Vagina (tissue), 2 donors: ENCODE measurements at regions not wholly inside any gene's neighbourhood (a gene's known extent, or its start where the extent isn't known, plus 50 kb on each side); places are given as distances from the start of the nearest gene placed in this dataset.

ENCODE experiments used
- DNase-seq, 2 donors: peaks; one replicate each; pipeline ENCODE4 v3.0.0-alpha.2; 2017; ENCODE audit errors: extremely low spot score in 2 of 2
- H3K27ac ChIP-seq: fragments of 200-600 bp; sonication (generic); one replicate; pipeline ENCODE4 v1.5.1; 2019
- H3K27me3 ChIP-seq: fragments of 200-600 bp; sonication (generic); one replicate; pipeline ENCODE4 v1.5.1; 2019
- H3K36me3 ChIP-seq, 2 donors: fragments of 200-600 bp; sonication (generic); one replicate each; pipeline ENCODE4 v1.5.1; 2017 to 2019
- H3K4me1 ChIP-seq: fragments of 200-600 bp; sonication (generic); one replicate; pipeline ENCODE4 v1.5.1; 2019
- H3K4me3 ChIP-seq, 2 donors: fragments of 200-600 bp; sonication (generic); 1 replicate in 1 of 2; 2 replicates in 1 of 2; pipeline ENCODE4 v1.5.1; 2016 to 2019
- H3K9me3 ChIP-seq: fragments of 200-600 bp; sonication (generic); one replicate; pipeline ENCODE4 v1.5.1; 2019
- POLR2A ChIP-seq, 2 donors: fragments of 450-650 bp; IDR thresholded peaks; one replicate each; pipeline ENCODE4 v1.6.1; 2017; ENCODE audit warnings: antibody characterized with exemption in 2 of 2, mild to moderate bottlenecking in 2 of 2, moderate library complexity in 2 of 2
- POLR2AphosphoS5 ChIP-seq, 2 donors: sonication (generic); formaldehyde crosslinking; IDR thresholded peaks; one replicate each; pipeline ENCODE4 v1.9.0; 2017; ENCODE audit warnings: antibody characterized with exemption in 2 of 2, mild to moderate bottlenecking in 2 of 2, low read depth in 1 of 2; ENCODE audit not compliant: insufficient read depth in 1 of 2
- intact Hi-C: fragments of 100-400 bp; cut with DNase I; formaldehyde crosslinking; loops from one replicate; pipeline ENCODE4 v1.15.1; 2023
- TF ChIP-seq, protein P1 (sequence below), 3 experiments: fragments of 450-650 bp in 2 of 3; fragments of 200-600 bp in 1 of 3; sonication (generic) in 1 of 3; IDR thresholded peaks; one replicate each; pipeline ENCODE4 v1.5.1; 2017 to 2019; ENCODE audit warnings: antibody characterized with exemption in 3 of 3, mild to moderate bottlenecking in 2 of 3, moderate library complexity in 2 of 3

DNA sequence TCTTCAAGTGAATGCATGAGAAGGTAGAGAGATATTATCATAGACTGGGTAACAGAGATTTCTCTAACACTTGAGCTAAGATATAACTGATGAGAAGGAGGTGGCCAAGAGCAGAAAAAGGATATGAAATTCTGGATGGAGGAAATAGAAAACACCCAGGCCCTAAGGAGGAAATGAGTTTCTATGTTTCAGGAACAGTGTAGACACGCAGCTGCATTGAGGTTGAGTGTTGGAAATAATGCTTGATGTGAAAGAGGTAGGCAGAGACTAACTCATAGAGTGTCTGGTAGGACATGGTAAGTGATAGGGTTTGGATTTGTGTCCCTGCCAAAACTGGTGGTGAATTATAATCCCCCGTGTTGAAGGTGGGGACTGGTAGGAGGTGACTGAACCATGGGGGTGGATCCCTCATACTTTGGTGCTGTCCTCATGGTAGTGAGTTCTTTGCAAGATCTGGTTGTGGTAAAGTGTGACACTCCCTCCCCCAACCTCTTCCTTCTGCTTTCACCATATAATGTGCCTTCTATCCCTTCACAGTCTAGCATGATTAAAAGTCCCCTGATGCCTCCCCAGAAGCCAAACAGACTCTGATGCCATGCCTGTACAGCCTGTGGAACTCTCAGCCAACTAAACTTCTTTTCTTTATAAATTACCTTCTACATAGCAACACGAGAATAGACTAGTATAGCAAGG, 787.3 kb downstream of the EDEM1 start:
- intact Hi-C loops, result no loop called here
- Histone ChIP-seq H3K36me3 (no peaks in the 10 kb centered on the region), H3K9me3 (no peaks in the 10 kb centered on the region), H3K4me3 (no peak overlapping the region), H3K27me3 (no peaks in the 10 kb centered on the region), H3K4me1 (no peaks in the 10 kb centered on the region), H3K27ac (no peak overlapping the region)
- TF ChIP-seq, protein P1, sequence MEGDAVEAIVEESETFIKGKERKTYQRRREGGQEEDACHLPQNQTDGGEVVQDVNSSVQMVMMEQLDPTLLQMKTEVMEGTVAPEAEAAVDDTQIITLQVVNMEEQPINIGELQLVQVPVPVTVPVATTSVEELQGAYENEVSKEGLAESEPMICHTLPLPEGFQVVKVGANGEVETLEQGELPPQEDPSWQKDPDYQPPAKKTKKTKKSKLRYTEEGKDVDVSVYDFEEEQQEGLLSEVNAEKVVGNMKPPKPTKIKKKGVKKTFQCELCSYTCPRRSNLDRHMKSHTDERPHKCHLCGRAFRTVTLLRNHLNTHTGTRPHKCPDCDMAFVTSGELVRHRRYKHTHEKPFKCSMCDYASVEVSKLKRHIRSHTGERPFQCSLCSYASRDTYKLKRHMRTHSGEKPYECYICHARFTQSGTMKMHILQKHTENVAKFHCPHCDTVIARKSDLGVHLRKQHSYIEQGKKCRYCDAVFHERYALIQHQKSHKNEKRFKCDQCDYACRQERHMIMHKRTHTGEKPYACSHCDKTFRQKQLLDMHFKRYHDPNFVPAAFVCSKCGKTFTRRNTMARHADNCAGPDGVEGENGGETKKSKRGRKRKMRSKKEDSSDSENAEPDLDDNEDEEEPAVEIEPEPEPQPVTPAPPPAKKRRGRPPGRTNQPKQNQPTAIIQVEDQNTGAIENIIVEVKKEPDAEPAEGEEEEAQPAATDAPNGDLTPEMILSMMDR (IDR thresholded peaks at IDR 0.05), result no peak
- TF ChIP-seq POLR2AphosphoS5 (IDR thresholded peaks at IDR 0.05; ENCODE audit: insufficient read depth in 1 of 2, low read depth in 1 of 2), result no peak
- TF ChIP-seq POLR2A (IDR thresholded peaks at IDR 0.05), result no peak
- no peak for DNase-seq

DNA sequence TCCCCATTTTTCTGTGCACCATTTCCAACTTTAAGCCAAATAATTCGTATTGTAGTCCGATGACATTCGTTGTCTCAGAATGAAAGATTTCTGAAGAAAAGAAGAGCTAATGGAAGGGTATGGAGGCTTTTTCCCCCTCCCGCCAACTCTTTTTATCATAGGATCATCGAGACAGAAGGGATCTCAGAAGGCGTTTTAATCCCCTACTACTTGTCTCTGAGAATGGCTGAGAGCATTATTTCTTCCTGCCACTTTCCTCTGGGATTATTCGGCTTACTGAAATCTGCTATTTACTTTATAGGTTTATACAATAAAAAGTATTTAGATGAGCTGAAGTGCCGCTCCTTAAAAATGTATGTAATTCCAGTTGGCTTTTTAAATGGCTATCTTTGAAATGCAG, 789.8 kb downstream of the EDEM1 start:
- Histone ChIP-seq H3K27ac (no peak overlapping the region), H3K9me3 (no peaks in the 10 kb centered on the region), H3K4me1 (no peaks in the 10 kb centered on the region), H3K4me3 (no peak overlapping the region), H3K36me3 (no peaks in the 10 kb centered on the region), H3K27me3 (no peaks in the 10 kb centered on the region)
- intact Hi-C loops, result no loop called here
- no peak for DNase-seq
- TF ChIP-seq, protein P1 (IDR thresholded peaks at IDR 0.05), result no peak
- TF ChIP-seq POLR2AphosphoS5 (IDR thresholded peaks at IDR 0.05; ENCODE audit: insufficient read depth in 1 of 2, low read depth in 1 of 2), result no peak
- TF ChIP-seq POLR2A (IDR thresholded peaks at IDR 0.05), result no peak

DNA sequence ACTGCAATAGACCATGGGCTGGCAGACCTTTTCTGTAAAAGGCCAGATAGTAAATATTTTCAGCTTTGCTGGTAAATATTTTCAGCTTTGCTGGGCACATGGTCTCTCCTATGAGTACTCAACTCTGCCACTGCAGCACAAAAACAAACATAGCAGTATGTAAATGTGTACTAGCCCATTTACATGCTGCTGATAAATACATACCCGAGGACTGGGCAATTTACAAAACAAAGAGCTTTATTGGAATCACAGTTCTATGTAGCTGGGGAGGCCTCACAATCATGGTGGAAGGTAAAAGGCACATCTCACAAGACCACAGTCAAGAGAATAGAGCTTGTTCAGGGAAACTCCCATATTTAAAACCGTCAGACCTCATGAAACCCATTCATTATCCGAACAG, 793.0 kb downstream of the EDEM1 start:
- Histone ChIP-seq H3K4me3 (no peak overlapping the region), H3K36me3 (no peaks in the 10 kb centered on the region), H3K4me1 (no peaks in the 10 kb centered on the region), H3K27me3 (no peaks in the 10 kb centered on the region), H3K27ac (no peak overlapping the region), H3K9me3 (no peaks in the 10 kb centered on the region)
- intact Hi-C loops, result no loop called here
- no peak for DNase-seq
- TF ChIP-seq POLR2AphosphoS5 (IDR thresholded peaks at IDR 0.05; ENCODE audit: insufficient read depth in 1 of 2, low read depth in 1 of 2) (no peak), POLR2A (IDR thresholded peaks at IDR 0.05) (no peak)
- TF ChIP-seq, protein P1 (IDR thresholded peaks at IDR 0.05), result no peak

DNA sequence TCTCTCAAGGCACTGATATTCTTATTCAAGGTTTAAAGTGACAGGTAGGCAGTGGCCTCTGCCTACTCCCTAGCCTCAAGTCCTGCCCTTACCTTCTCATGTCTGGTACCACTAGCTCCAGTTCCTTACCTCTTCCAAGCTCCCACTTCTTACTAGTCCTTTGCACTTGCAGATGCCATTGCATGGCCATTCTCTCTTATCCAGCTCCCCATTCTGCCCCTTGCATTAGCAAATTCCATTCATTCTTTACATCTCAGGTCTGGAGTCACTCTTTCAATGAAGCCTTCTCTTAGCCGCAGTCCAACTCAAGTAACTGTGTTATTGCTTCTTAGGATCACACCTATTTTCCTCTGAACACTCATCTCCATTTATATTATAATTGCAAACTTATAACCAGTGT, 807.1 kb downstream of the EDEM1 start:
- TF ChIP-seq, protein P1 (IDR thresholded peaks at IDR 0.05), result no peak
- TF ChIP-seq POLR2A (IDR thresholded peaks at IDR 0.05), result no peak
- no peak for TF ChIP-seq POLR2AphosphoS5 (IDR thresholded peaks at IDR 0.05; ENCODE audit: insufficient read depth in 1 of 2, low read depth in 1 of 2)

DNA sequence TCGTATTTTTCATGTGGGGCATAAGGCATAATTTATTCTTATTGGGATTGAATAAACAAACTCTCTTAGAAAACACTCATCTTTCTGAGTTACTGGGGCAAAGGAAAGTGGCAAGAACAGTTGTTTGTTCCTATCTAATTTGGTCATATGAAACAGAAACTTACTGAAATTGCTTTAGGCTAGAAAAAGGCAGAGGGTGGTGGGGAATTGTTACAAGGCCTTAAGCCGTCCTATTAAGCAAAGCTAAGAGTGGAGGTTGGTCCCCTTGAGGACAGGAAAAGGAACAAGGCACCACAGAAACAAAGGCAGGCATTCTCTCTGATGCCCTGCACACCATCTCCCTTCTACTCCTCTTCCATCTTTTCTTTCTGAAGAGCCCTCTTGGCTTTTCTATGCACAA, 830.9 kb downstream of the EDEM1 start:
- intact Hi-C loops, result no loop called here
- no peak for DNase-seq
- Histone ChIP-seq H3K27me3 (no peaks in the 10 kb centered on the region), H3K9me3 (no peaks in the 10 kb centered on the region), H3K4me3 (no peak overlapping the region), H3K4me1 (no peaks in the 10 kb centered on the region), H3K36me3 (no peaks in the 10 kb centered on the region), H3K27ac (no peak overlapping the region)
- no peak for TF ChIP-seq POLR2AphosphoS5 (IDR thresholded peaks at IDR 0.05; ENCODE audit: insufficient read depth in 1 of 2, low read depth in 1 of 2)
- TF ChIP-seq, protein P1 (IDR thresholded peaks at IDR 0.05), result no peak
- TF ChIP-seq POLR2A (IDR thresholded peaks at IDR 0.05), result no peak

More for the DNA sequence above, 807.1 kb downstream of the EDEM1 start:
- no peak overlapping the region for H3K27ac ChIP-seq
- no peaks in the 10 kb centered on the region for H3K4me1 ChIP-seq
- no peaks in the 10 kb centered on the region for H3K9me3 ChIP-seq
- intact Hi-C loops, result no loop called here
- no peaks in the 10 kb centered on the region for H3K27me3 ChIP-seq
- H3K4me3 ChIP-seq, result no peak overlapping the region
- no peak for DNase-seq
- no peaks in the 10 kb centered on the region for H3K36me3 ChIP-seq
